ENCODE measurements at regions not wholly inside any gene's neighbourhood (a gene's known extent, or its start where the extent isn't known, plus 50 kb on each side); places are given as distances from the start of the nearest gene placed in this dataset.
"Not testable (repeated sequence)": the region's sequence is repeated elsewhere in the genome, so short reads cannot be mapped to it uniquely, and the experiment has no call there.

GRCh38 chr7:94109556-94109955, 105.4 kb upstream of the BET1 start:
- no peak for DNase-seq (ENCODE audit: low spot score)

GRCh38 chr7:94111009-94111408, 106.9 kb upstream of the BET1 start:
- DNase-seq (ENCODE audit: low spot score) = no peak

- peak; percentile 8 for DNase-seq (ENCODE audit: low spot score)
Measured at GRCh38 chr7:94115316-94115715, 111.2 kb upstream of the BET1 start.

- no peak for DNase-seq (ENCODE audit: low spot score)
Measured at GRCh38 chr7:94123136-94123535, 119.0 kb upstream of the BET1 start.

- no peak for DNase-seq (ENCODE audit: low spot score)
Measured at GRCh38 chr7:94127026-94127425, 122.9 kb upstream of the BET1 start.

- no peak for DNase-seq (ENCODE audit: low spot score)
Measured at GRCh38 chr7:94128072-94128471, 123.9 kb upstream of the BET1 start.

- peak; percentile 57 for DNase-seq (ENCODE audit: low spot score)
Measured at GRCh38 chr7:94129443-94130140, 125.4 kb upstream of the BET1 start.

- DNase-seq (ENCODE audit: low spot score) = no peak
Measured at GRCh38 chr7:94130716-94131115, 126.6 kb upstream of the BET1 start.

- DNase-seq (ENCODE audit: low spot score) = no peak
Measured at GRCh38 chr7:94133460-94133859, 129.3 kb upstream of the BET1 start.

GRCh38 chr7:94135180-94135579, 131.0 kb upstream of the BET1 start:
- DNase-seq (ENCODE audit: low spot score) = no peak

- DNase-seq (ENCODE audit: low spot score) = no peak
Measured at GRCh38 chr7:94142281-94142680, 138.1 kb upstream of the BET1 start.

- no peak for DNase-seq (ENCODE audit: low spot score)
Measured at GRCh38 chr7:94145602-94146001, 141.4 kb upstream of the BET1 start.

GRCh38 chr7:94146408-94146807, 142.3 kb upstream of the BET1 start:
- no peak for DNase-seq (ENCODE audit: low spot score)

- no peak for DNase-seq (ENCODE audit: low spot score)
Measured at GRCh38 chr7:94149789-94150545, 145.8 kb upstream of the BET1 start.

- no peak for DNase-seq (ENCODE audit: low spot score)
Measured at GRCh38 chr7:94154182-94154581, 150.0 kb upstream of the BET1 start.

- DNase-seq (ENCODE audit: low spot score) = peak; percentile 11
Measured at GRCh38 chr7:94154858-94155257, 150.7 kb upstream of the BET1 start.

- not testable (repeated sequence) for DNase-seq (ENCODE audit: low spot score)
Measured at GRCh38 chr7:94157659-94158306, 153.6 kb upstream of the BET1 start.

- no peak for DNase-seq (ENCODE audit: low spot score)
Measured at GRCh38 chr7:94160719-94161435, 156.7 kb upstream of the BET1 start.

- DNase-seq (ENCODE audit: low spot score) = no peak
Measured at GRCh38 chr7:94161476-94161875, 157.3 kb upstream of the BET1 start.

GRCh38 chr7:94169682-94170081, 165.5 kb upstream of the BET1 start:
- no peak for DNase-seq (ENCODE audit: low spot score)

- peak; percentile 41 for DNase-seq (ENCODE audit: low spot score)
Measured at GRCh38 chr7:94170836-94171235, 166.7 kb upstream of the BET1 start.

- no peak for DNase-seq (ENCODE audit: low spot score)
Measured at GRCh38 chr7:94173436-94173835, 169.3 kb upstream of the BET1 start.

- DNase-seq (ENCODE audit: low spot score) = no peak
Measured at GRCh38 chr7:94174375-94174774, 170.2 kb upstream of the BET1 start.

All from kidney tubule cell (primary cell).